ENCODE measurements at regions not wholly inside any gene's neighbourhood (a gene's known extent, or its start where the extent isn't known, plus 50 kb on each side); places are given as distances from the start of the nearest gene placed in this dataset.

GRCh38 chr20:4600308-4601014, 85.8 kb upstream of the PRNP start:
- DNase-seq (ENCODE audit: low spot score), result no peak

- DNase-seq (ENCODE audit: low spot score), result no peak
Measured at GRCh38 chr20:4597215-4597614, 89.0 kb upstream of the PRNP start.

- no peak for DNase-seq (ENCODE audit: low spot score)
Measured at GRCh38 chr20:4593149-4593525, 93.1 kb upstream of the PRNP start.

DNA sequence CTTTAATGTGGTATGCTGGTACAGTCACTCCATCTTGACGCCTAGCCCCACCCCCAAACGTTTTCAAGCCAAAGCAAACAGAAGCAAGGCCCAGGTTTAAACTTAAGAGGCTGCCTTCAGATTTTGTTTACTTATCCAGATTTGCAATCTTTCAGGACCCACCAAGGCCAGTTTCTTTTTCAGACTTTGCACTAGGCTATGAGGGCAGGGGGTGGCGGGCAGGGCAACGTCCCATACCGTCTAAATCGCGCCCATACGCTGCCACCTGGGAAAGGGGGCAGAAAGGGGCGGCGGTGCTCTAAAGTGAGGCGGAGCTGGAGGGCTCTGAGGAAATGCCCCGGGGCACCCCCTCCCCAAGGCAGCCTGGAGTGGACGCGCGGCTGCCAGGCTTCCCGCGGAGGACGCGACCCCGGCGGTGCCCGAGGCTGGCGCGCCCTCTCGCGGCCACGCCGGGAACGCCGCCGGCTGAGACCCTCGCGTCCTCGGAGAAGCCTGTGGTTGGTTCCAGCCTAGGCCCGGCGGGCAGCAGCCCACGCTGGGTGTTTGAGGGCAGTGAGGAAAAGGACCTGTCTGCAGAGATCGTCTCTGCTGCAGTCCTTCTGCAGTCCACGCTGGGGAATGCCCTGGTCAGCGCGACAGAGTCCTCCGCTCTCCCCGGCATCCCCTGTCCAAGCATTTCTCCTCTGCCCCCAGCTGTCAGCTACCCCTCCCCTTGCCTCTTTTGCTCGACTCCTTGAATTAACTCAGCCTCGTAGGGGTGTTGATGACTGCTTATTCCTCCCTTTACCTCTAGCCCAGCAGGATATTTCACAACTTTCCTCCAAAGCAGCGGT, 93.7 kb upstream of the PRNP start:
- DNase-seq (ENCODE audit: low spot score), result peak; percentile 25

DNA sequence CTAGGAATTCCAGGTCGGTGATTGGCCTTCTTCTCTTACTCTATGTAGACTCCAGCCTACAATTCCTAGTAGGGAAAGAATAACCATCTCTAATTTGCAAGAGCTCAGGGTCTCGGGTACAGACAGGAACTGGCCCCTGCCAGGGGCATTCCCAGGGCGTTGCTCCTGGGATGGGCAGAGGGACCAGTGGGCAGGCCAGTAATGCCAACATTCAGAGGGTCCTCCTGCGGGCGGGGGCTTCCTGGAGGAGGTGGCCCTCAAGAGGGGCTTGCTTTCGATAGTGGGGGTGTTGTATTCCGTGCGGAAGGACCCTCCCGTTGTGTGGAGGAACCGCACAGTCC, 94.3 kb upstream of the PRNP start:
- no peak for DNase-seq (ENCODE audit: low spot score)

DNA sequence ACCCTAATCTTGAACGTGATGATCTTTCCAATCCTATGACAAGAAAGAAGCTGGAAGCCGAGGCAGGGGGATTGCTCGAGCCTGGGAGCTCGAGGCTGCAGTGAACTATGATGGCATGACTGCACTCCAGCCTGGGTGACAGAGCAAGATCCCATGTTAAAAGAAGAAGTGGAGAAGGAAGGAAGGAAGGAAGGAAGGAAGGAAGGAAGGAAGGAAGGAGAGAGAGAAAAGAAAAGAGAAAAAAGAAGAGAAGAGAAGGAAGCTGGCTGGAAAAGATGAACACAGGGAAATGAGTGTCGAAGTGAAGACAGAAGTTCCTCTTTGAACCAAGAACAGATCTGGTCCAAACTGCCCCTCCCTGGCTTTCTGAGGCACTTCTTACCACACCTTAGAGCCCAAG, 100.5 kb upstream of the PRNP start:
- no peak for DNase-seq (ENCODE audit: low spot score)

GRCh38 chr20:4585104-4585753, 101.0 kb upstream of the PRNP start:
- DNase-seq (ENCODE audit: low spot score), result no peak

GRCh38 chr20:4584510-4584909, 101.7 kb upstream of the PRNP start:
- DNase-seq (ENCODE audit: low spot score), result no peak

DNA sequence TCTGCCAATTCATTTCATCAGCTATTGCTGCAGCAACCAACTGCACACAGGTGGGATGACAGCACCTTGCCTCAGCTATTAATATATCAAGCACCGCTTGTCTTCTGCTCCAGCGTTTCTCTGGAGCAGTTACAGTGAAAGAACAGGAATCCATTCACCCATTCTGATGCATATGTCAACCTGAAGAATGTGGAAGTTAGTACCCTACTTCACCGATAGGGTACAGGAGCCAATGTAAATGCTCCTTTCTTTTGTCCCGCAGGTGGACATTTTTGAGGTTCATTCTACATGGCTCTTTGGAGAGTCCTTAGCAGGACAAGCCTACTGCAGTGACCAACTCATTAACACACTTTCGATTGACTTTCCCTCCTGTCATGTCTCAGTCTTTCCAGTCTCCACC, 104.4 kb upstream of the PRNP start:
- no peak for DNase-seq (ENCODE audit: low spot score)

- DNase-seq (ENCODE audit: low spot score), result no peak
Measured at GRCh38 chr20:4578375-4578774, 107.9 kb upstream of the PRNP start.

- no peak for DNase-seq (ENCODE audit: low spot score)
Measured at GRCh38 chr20:4574356-4574690, 111.9 kb upstream of the PRNP start.

- DNase-seq (ENCODE audit: low spot score), result no peak
Measured at GRCh38 chr20:4573564-4574355, 112.5 kb upstream of the PRNP start.

DNA sequence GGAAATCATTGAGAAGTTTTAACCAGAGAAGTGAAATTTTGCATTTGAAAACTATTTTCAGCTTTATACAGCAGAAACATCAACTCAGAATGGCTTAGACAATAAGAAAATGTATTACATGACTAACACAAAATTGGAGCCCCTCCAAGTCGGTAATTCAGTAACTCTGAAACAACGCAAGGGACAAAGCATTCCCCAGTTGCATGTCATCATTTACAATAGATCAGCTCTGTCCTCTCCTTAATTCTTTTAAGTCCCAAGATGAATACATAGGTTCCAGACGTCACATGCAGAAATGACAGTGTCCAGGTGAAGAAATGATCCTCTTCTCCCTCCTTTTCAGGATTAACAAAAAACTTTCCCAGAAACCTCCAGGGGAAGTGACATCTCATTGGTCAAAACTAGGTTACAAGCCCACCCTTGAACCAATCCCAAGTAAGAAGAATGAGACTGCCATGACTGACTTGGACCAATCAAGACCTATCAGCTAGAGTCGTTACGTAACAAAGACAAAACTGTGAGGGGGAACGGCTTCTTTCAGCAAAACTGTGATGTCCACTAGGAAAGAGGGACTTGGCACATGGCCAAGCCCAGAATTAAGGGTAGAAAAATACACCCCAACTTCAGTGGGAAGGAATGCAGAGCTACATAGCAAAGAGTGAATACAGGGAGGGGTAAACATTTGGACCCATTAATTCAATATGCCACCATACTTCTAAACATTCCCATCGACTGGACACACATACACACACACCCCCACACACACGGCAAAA, 114.3 kb upstream of the PRNP start:
- DNase-seq (ENCODE audit: low spot score), result no peak

- DNase-seq (ENCODE audit: low spot score), result no peak
Measured at GRCh38 chr20:4569865-4570264, 116.4 kb upstream of the PRNP start.

DNA sequence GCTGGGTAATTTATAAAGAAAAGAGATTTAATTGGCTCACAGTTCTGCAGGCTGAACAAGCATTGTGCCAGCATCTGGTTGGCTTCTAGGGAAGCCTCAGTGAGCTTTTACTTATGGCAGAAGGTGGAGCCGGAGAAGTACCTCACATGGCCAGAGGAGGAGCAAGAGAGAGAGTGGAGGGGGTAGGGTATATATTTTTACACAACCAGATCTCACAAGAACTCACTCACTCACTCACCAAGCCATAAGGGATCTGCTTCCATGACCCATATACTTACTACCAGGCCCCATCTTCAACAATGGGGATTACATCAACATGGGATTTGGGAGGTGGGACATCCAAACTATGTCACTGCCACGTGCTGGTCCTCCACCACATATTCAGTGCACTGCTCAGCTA, 117.2 kb upstream of the PRNP start:
- no peak for DNase-seq (ENCODE audit: low spot score)

- DNase-seq (ENCODE audit: low spot score), result no peak
Measured at GRCh38 chr20:4568361-4568959, 117.8 kb upstream of the PRNP start.

- no peak for DNase-seq (ENCODE audit: low spot score)
Measured at GRCh38 chr20:4567170-4567569, 119.1 kb upstream of the PRNP start.

DNA sequence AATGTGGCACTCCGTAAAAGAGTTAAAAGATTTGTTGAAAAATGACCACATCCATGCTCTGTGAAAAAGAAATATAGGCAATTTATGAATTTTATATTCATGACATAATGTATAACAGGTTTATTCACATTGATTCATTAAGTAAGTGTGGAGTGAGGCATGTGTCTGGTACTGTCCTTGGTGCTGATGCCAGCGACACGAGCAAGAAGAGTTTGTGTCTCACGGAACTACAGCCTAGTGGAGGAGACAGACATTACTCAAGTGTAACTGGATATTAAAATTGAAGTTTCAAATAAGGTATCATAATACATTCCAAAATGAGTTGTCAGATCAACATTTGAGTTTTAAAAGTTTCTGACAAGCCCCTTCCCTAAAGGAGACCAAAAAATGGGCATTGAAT, 122.7 kb upstream of the PRNP start:
- peak; percentile 51 for DNase-seq (ENCODE audit: low spot score)

DNA sequence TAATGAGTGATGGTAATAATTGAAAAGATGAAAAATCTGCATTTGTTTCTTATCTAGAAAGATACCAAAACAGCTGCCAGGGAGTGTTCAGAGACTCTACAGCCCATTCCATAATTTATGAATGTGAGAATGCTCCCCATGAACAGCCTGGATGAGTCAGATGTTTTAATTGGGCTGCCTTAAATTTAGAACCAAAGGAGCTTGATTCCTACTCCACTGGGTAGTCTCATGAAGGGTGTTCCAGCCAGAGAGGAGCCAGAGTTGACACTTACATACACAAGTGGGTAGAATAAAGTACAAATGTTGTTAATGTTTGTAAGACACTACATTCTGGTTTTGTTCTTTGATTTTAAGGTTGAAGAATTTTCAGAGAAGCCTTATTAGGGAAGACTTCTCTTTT, 123.2 kb upstream of the PRNP start:
- no peak for DNase-seq (ENCODE audit: low spot score)

GRCh38 chr20:4560667-4561066, 125.6 kb upstream of the PRNP start:
- no peak for DNase-seq (ENCODE audit: low spot score)

- no peak for DNase-seq (ENCODE audit: low spot score)
Measured at GRCh38 chr20:4559906-4560305, 126.3 kb upstream of the PRNP start.

All from SW480 (cell line).